ENCODE measurements at regions not wholly inside any gene's neighbourhood (a gene's known extent, or its start where the extent isn't known, plus 50 kb on each side); places are given as distances from the start of the nearest gene placed in this dataset.

- H3K4me3 ChIP-seq (ENCODE audit: low read length in 3 of 3): no peak overlapping the region
- FAIRE-seq (no peak), DNase-seq (peak in 3 of 5 donors; percentile 17 to 51 (median 45))
- H3K9me3 ChIP-seq (ENCODE audit: control insufficient read depth in 2 of 3, insufficient read depth in 1 of 3, low read length in 3 of 3): peaks cover 0 to 5% (median 2%) of the 10 kb centered on the region in 3 donors
- no peaks in the 10 kb centered on the region for H3K36me3 ChIP-seq (ENCODE audit: control insufficient read depth in 2 of 3, insufficient read depth in 3 of 3, low read length in 3 of 3)
- no peak for TF ChIP-seq CTCF (IDR thresholded peaks at IDR 0.05; ENCODE audit: borderline replicate concordance, extremely low read depth, insufficient read depth)
- H3K4me1 ChIP-seq (ENCODE audit: control insufficient read depth in 2 of 3, insufficient read depth in 2 of 3, low read depth in 1 of 3, low read length in 3 of 3): no peaks in the 10 kb centered on the region
- intact Hi-C loops (cut with DNase I): no loop called here
- H3K27ac ChIP-seq (ENCODE audit: low read depth in 2 of 2, low read length in 2 of 2): no peak overlapping the region
- no peak overlapping the region for H3K9ac ChIP-seq (ENCODE audit: low read length in 3 of 3)
- H3K27me3 ChIP-seq (ENCODE audit: control insufficient read depth, insufficient read depth, low read length): no peaks in the 10 kb centered on the region
These were observed 663.0 kb downstream of the AJAP1 start for GRCh38 chr1:5317391-5317790.

DNA sequence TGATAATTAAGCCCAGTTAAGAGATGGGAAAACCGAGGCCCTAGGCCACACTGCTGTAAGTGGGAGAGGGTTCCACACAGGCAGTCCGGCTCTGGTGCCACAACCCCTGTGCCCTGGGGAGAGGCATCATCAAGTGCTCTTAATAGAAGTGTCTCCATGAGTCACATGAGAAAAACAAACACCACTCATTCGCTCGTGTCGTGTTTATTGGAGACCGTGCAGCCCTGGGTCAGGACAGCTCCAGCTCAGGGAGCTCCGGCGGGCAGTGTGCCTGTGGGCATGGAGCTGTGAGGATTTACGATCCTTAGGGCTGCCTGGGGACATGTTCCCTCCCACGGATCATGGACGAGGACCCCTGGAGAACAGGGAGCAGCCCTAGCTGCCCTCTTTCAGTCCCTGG is 658.5 kb downstream of the AJAP1 start:
- Histone ChIP-seq H3K27me3 (ENCODE audit: control insufficient read depth, insufficient read depth, low read length) (no peaks in the 10 kb centered on the region), H3K4me1 (ENCODE audit: control insufficient read depth in 2 of 3, insufficient read depth in 2 of 3, low read depth in 1 of 3, low read length in 3 of 3) (no peaks in the 10 kb centered on the region), H3K36me3 (ENCODE audit: control insufficient read depth in 2 of 3, insufficient read depth in 3 of 3, low read length in 3 of 3) (no peaks in the 10 kb centered on the region), H3K27ac (ENCODE audit: low read depth in 2 of 2, low read length in 2 of 2) (no peak overlapping the region), H3K9ac (ENCODE audit: low read length in 3 of 3) (no peak overlapping the region), H3K9me3 (ENCODE audit: control insufficient read depth in 2 of 3, insufficient read depth in 1 of 3, low read length in 3 of 3) (no peaks in the 10 kb centered on the region), H3K4me3 (ENCODE audit: low read length in 3 of 3) (no peak overlapping the region)
- FAIRE-seq (no peak), DNase-seq (peak in 4 of 5 donors; percentile 42 to 63 (median 56))
- intact Hi-C loops (cut with DNase I): no loop called here
- no peak for TF ChIP-seq CTCF (IDR thresholded peaks at IDR 0.05; ENCODE audit: borderline replicate concordance, extremely low read depth, insufficient read depth)

DNA sequence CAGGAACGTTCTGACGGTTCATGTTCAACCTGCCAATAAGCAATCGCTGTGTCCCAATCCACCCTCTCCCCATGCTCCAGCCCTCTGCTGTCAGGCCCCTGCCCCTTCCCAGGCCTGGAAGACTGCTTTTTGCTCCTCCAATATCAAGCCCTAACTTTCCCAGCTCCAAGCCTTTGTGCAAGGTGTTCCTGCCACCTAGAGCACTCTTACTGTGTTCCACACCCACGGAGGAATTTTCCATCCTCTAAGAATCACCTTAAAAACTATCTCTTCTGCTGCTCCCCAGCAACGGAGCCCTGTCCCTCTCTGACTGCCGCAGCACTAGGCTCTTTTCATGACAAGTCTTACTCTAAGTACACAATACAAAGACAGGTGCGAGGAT is 657.9 kb downstream of the AJAP1 start:
- Histone ChIP-seq H3K27ac (ENCODE audit: low read depth in 2 of 2, low read length in 2 of 2) (no peak overlapping the region), H3K9ac (ENCODE audit: low read length in 3 of 3) (no peak overlapping the region), H3K4me1 (ENCODE audit: control insufficient read depth in 2 of 3, insufficient read depth in 2 of 3, low read depth in 1 of 3, low read length in 3 of 3) (no peaks in the 10 kb centered on the region), H3K36me3 (ENCODE audit: control insufficient read depth in 2 of 3, insufficient read depth in 3 of 3, low read length in 3 of 3) (no peaks in the 10 kb centered on the region), H3K4me3 (ENCODE audit: low read length in 3 of 3) (no peak overlapping the region), H3K9me3 (ENCODE audit: control insufficient read depth in 2 of 3, insufficient read depth in 1 of 3, low read length in 3 of 3) (no peaks in the 10 kb centered on the region), H3K27me3 (ENCODE audit: control insufficient read depth, insufficient read depth, low read length) (no peaks in the 10 kb centered on the region)
- TF ChIP-seq CTCF (IDR thresholded peaks at IDR 0.05; ENCODE audit: borderline replicate concordance, extremely low read depth, insufficient read depth): no peak
- intact Hi-C loops (cut with DNase I): no loop called here
- FAIRE-seq: no peak
- DNase-seq: no peak

DNA sequence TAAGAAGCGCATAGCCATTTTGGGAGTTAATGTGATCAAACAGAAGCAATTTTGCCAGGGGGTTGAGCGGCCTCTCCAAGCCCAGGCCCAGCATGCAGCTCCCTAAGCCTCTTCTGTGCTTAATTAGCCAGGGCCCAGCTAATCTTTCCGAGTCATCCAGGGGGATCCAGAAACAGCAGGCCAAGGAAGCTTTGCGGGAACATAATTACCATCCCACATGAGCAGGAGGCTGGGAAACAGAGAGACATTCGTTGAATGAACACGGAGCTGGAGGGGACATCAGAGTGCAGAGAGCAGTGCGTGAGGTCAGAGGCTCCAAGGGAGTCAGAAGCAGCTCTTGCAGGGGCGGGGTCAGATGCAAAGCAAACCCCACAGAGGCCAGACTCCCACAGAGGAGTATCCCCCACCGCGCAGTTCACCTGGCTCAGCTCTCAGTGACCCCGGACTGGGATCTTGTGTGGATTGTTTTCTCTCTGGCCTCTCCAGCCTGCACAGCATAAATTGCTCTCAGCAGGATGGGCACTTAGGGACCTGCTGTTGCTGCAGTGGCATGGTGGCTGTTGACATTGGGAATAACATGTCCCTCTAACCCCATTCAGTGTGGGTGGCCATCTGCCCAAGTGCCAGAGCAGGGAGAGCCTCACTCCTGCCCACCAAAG is 657.4 kb downstream of the AJAP1 start:
- Histone ChIP-seq H3K36me3 (ENCODE audit: control insufficient read depth in 2 of 3, insufficient read depth in 3 of 3, low read length in 3 of 3) (no peaks in the 10 kb centered on the region), H3K4me3 (ENCODE audit: low read length in 3 of 3) (no peak overlapping the region), H3K9me3 (ENCODE audit: control insufficient read depth in 2 of 3, insufficient read depth in 1 of 3, low read length in 3 of 3) (no peaks in the 10 kb centered on the region), H3K27me3 (ENCODE audit: control insufficient read depth, insufficient read depth, low read length) (no peaks in the 10 kb centered on the region), H3K27ac (ENCODE audit: low read depth in 2 of 2, low read length in 2 of 2) (no peak overlapping the region), H3K9ac (ENCODE audit: low read length in 3 of 3) (no peak overlapping the region), H3K4me1 (ENCODE audit: control insufficient read depth in 2 of 3, insufficient read depth in 2 of 3, low read depth in 1 of 3, low read length in 3 of 3) (no peaks in the 10 kb centered on the region)
- FAIRE-seq (no peak), DNase-seq (peak in 4 of 5 donors; percentile 18 to 36 (median 31))
- TF ChIP-seq CTCF (IDR thresholded peaks at IDR 0.05; ENCODE audit: borderline replicate concordance, extremely low read depth, insufficient read depth): no peak
- intact Hi-C loops (cut with DNase I): no loop called here
